A549 (cell line): ENCODE measurements at regions not wholly inside any gene's neighbourhood (a gene's known extent, or its start where the extent isn't known, plus 50 kb on each side); places are given as distances from the start of the nearest gene placed in this dataset.

ENCODE experiments used
- CHD4 ChIP-seq: fragments of 200-600 bp; sonication (generic); IDR thresholded peaks from 2 replicates; pipeline ENCODE4 v1.6.1; 2016; ENCODE audit warnings: antibody characterized with exemption, mild to moderate bottlenecking, borderline replicate concordance
- EP300 ChIP-seq, 2 experiments: fragments of >200 bp; sonication (Bioruptor Twin); formaldehyde crosslinking; IDR thresholded peaks; 2 replicates in 1 of 2; 3 replicates in 1 of 2; pipeline ENCODE4 v1.6.1; 2016 to 2017
- ESRRA ChIP-seq: fragments of 150-350 bp; IDR thresholded peaks from 2 replicates; pipeline ENCODE4 v1.6.1; 2014; ENCODE audit warnings: mild to moderate bottlenecking, low read length, borderline replicate concordance
- HDAC2 ChIP-seq: fragments of 200-600 bp; sonication (generic); IDR thresholded peaks from 2 replicates; pipeline ENCODE4 v1.6.1; 2016
- HOXB13 ChIP-seq: fragments of 250-450 bp; sonication (Bioruptor Pico); IDR thresholded peaks from 2 replicates; pipeline ENCODE4 v1.5.0; 2020; ENCODE audit warnings: low read depth, mild to moderate bottlenecking, moderate library complexity
- NR3C1 ChIP-seq: fragments of >200 bp; sonication (Bioruptor Twin); formaldehyde crosslinking; IDR thresholded peaks from 3 replicates; pipeline ENCODE4 v1.6.1; 2017
- POLR2A ChIP-seq: IDR thresholded peaks from 2 replicates; pipeline ENCODE4 v1.6.1; 2012; ENCODE audit warnings: mild to moderate bottlenecking, low read length
- RCOR1 ChIP-seq: fragments of 150-350 bp; IDR thresholded peaks from 2 replicates; pipeline ENCODE4 v1.6.1; 2014; ENCODE audit warnings: antibody characterized with exemption, low read length, low read depth
- TF ChIP-seq, protein P1 (sequence below): fragments of >200 bp; sonication (Bioruptor Twin); formaldehyde crosslinking; IDR thresholded peaks from 3 replicates; pipeline ENCODE4 v1.5.1; 2016
- TF ChIP-seq, protein P2 (sequence below): fragments of 450-650 bp; IDR thresholded peaks from 2 replicates; pipeline ENCODE4 v1.6.1; 2014; ENCODE audit warnings: antibody characterized with exemption
- TF ChIP-seq, protein P3 (sequence below): fragments of >200 bp; sonication (Bioruptor Twin); formaldehyde crosslinking; IDR thresholded peaks from 3 replicates; pipeline ENCODE4 v1.6.1; 2016

DNA sequence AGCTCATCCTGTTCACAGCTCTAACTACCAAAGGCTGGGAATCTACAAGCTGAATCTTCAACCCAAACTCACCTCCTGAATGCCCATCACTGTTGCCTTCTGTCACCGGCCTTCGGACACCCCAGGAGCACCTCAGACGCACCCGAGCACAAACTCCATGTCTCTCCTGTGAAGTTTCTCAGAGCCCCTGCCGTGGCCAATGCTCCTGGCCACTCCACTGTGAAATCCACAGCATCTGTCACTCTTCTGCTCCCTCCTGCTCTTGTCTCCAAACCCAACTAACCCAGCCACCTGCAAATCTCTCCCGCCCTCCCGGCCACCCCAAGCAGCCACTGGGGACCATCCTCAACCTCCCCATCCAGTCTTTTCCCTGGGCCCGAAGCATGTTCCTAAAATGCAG is 457.9 kb upstream of the SALL3 start:
- TF ChIP-seq, protein P1, sequence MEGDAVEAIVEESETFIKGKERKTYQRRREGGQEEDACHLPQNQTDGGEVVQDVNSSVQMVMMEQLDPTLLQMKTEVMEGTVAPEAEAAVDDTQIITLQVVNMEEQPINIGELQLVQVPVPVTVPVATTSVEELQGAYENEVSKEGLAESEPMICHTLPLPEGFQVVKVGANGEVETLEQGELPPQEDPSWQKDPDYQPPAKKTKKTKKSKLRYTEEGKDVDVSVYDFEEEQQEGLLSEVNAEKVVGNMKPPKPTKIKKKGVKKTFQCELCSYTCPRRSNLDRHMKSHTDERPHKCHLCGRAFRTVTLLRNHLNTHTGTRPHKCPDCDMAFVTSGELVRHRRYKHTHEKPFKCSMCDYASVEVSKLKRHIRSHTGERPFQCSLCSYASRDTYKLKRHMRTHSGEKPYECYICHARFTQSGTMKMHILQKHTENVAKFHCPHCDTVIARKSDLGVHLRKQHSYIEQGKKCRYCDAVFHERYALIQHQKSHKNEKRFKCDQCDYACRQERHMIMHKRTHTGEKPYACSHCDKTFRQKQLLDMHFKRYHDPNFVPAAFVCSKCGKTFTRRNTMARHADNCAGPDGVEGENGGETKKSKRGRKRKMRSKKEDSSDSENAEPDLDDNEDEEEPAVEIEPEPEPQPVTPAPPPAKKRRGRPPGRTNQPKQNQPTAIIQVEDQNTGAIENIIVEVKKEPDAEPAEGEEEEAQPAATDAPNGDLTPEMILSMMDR: no peak
- no peak for TF ChIP-seq POLR2A
- TF ChIP-seq ESRRA: no peak
- no peak for TF ChIP-seq NR3C1
- no peak for TF ChIP-seq RCOR1
- no peak for TF ChIP-seq CHD4
- no peak for TF ChIP-seq HDAC2
- TF ChIP-seq HOXB13 (CRISPR knock-in tag): no peak
- no peak for TF ChIP-seq EP300 (IDR thresholded peaks at IDR 0.05)
- TF ChIP-seq, protein P2, sequence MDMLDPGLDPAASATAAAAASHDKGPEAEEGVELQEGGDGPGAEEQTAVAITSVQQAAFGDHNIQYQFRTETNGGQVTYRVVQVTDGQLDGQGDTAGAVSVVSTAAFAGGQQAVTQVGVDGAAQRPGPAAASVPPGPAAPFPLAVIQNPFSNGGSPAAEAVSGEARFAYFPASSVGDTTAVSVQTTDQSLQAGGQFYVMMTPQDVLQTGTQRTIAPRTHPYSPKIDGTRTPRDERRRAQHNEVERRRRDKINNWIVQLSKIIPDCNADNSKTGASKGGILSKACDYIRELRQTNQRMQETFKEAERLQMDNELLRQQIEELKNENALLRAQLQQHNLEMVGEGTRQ: no peak
- TF ChIP-seq, protein P3, sequence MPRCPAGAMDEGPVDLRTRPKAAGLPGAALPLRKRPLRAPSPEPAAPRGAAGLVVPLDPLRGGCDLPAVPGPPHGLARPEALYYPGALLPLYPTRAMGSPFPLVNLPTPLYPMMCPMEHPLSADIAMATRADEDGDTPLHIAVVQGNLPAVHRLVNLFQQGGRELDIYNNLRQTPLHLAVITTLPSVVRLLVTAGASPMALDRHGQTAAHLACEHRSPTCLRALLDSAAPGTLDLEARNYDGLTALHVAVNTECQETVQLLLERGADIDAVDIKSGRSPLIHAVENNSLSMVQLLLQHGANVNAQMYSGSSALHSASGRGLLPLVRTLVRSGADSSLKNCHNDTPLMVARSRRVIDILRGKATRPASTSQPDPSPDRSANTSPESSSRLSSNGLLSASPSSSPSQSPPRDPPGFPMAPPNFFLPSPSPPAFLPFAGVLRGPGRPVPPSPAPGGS: no peak
